DND-41 (cell line): ENCODE measurements at regions not wholly inside any gene's neighbourhood (a gene's known extent, or its start where the extent isn't known, plus 50 kb on each side); places are given as distances from the start of the nearest gene placed in this dataset.
"Not testable (repeated sequence)": the region's sequence is repeated elsewhere in the genome, so short reads cannot be mapped to it uniquely, and the experiment has no call there.

Experiments used
- CTCF ChIP-seq: IDR thresholded peaks from 2 replicates; pipeline ENCODE4 v1.5.1; 2012; ENCODE audit warnings: borderline replicate concordance, low read length, moderate library complexity, mild to moderate bottlenecking; ENCODE audit not compliant: poor library complexity, severe bottlenecking; ENCODE audit errors: extremely low read depth
- EZH2 ChIP-seq: IDR thresholded peaks from 3 replicates; pipeline ENCODE4 v1.6.1; 2012; ENCODE audit warnings: borderline replicate concordance, low read depth, mild to moderate bottlenecking, moderate library complexity, low read length, inconsistent platforms; ENCODE audit not compliant: severe bottlenecking

DNA sequence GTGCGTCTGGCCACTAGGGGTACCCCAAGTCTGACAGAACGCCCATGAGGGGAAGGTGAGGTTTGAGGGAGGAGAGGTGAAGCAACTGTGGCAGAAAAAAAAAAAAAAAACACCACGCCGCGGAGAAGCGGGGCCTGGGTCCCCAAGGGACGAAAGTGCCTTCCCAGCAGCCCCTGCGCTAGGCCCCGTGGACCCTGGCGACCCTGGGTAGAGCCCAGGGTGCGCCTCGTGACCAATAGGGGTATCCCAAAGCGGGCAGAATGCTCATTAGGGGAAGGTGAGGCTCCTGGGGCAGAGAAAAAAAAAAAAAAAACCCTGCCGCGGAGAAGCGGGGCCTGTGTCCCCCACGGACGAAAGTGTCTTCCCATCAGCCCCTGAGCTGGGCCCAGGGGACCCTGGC lies 191.4 kb downstream of the POTEM start:
- TF ChIP-seq EZH2, CTCF: not testable (repeated sequence)
